ENCODE measurements at regions not wholly inside any gene's neighbourhood (a gene's known extent, or its start where the extent isn't known, plus 50 kb on each side); places are given as distances from the start of the nearest gene placed in this dataset.

DNA sequence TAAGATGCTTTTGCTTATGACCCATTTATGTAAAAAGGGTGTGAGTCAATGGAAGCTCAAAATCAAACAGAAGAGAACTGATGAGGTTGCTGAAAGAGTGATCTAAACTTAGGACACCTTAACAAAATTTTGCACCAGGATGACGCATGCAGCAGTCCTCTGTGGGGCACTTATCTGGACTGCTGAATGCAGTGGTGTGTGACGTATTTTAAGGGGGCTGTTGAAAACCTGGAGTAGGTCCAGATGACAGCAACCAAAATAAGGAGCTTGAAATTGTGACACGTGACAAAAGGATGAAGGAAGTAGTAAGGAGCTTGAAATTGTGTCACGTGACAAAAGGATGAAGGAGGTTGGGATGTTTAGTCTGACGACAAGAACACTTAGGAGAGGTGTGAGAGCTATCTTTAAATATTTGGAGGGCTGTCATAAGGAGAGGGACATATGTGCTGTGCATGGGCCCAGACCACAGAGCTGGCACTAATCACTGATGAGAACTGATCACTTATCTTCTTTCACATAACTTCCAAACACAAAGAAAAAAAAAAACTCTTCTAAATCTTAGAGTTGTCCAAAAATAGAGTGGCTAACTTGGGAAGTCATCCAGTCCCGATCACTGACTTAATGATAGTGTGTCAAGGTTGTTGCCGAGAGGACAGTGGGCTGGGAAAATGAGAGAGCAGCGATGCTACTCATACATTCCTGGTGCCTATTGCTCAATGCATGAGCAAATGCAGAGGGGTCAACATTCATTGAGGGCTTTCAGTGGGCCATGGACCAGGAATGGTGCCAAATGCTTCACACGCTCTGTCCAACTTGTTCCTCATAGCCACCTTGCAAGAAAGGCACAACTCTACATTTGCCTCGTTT lies 264.2 kb upstream of the ZFHX3 start:
- TF ChIP-seq, protein P1, sequence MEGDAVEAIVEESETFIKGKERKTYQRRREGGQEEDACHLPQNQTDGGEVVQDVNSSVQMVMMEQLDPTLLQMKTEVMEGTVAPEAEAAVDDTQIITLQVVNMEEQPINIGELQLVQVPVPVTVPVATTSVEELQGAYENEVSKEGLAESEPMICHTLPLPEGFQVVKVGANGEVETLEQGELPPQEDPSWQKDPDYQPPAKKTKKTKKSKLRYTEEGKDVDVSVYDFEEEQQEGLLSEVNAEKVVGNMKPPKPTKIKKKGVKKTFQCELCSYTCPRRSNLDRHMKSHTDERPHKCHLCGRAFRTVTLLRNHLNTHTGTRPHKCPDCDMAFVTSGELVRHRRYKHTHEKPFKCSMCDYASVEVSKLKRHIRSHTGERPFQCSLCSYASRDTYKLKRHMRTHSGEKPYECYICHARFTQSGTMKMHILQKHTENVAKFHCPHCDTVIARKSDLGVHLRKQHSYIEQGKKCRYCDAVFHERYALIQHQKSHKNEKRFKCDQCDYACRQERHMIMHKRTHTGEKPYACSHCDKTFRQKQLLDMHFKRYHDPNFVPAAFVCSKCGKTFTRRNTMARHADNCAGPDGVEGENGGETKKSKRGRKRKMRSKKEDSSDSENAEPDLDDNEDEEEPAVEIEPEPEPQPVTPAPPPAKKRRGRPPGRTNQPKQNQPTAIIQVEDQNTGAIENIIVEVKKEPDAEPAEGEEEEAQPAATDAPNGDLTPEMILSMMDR (IDR thresholded peaks at IDR 0.05): no peak
- TF ChIP-seq POLR2A (IDR thresholded peaks at IDR 0.05): no peak
